Stimulated activated naive B cell treated with anti-CD40 and anti-IgM and Interleukin-4, amounts not matched to agents 10 μg/mL and 1 μg/mL and 100 μg/mL, for 72 hours (primary cell): ENCODE measurements at regions not wholly inside any gene's neighbourhood (a gene's known extent, or its start where the extent isn't known, plus 50 kb on each side); places are given as distances from the start of the nearest gene placed in this dataset.

Experiments
- ATAC-seq, 2 donors: fragments of 150-1000 bp; cut with Tn5 transposase; replicated peaks; 2 replicates each; pipeline ENCODE4 v1.10.0; 2021; ENCODE audit warnings: moderate library complexity in 1 of 2
- DNase-seq: peaks from one replicate; pipeline ENCODE4 v3.0.0; 2021
- H3K27ac Mint-ChIP-seq: one replicate; pipeline ENCODE4 v1.8.0; 2022; ENCODE audit warnings: mild to moderate bottlenecking, mixed read lengths
- H3K27me3 Mint-ChIP-seq, 2 donors: one replicate each; pipeline ENCODE4 v1.8.0; 2022; ENCODE audit warnings: mixed read lengths in 2 of 2
- H3K36me3 Mint-ChIP-seq, 2 donors: one replicate each; pipeline ENCODE4 v1.8.0; 2022; ENCODE audit warnings: mixed read lengths in 2 of 2, mild to moderate bottlenecking in 1 of 2
- H3K4me1 Mint-ChIP-seq, 2 donors: one replicate each; pipeline ENCODE4 v1.8.0; 2022; ENCODE audit warnings: mixed read lengths in 2 of 2, mild to moderate bottlenecking in 1 of 2
- H3K4me3 Mint-ChIP-seq, 2 donors: one replicate each; pipeline ENCODE4 v1.8.0; 2022; ENCODE audit warnings: mild to moderate bottlenecking in 2 of 2, mixed read lengths in 2 of 2, moderate library complexity in 1 of 2
- H3K9me3 Mint-ChIP-seq, 2 donors: one replicate each; pipeline ENCODE4 v1.8.0; 2022; ENCODE audit warnings: mixed read lengths in 2 of 2, mild to moderate bottlenecking in 1 of 2

GRCh38 chr18:76546436-76546835, 51.4 kb upstream of the ZNF516 start:
- DNase-seq: no peak
- no peak overlapping the region for H3K27ac Mint-ChIP-seq
- no peaks in the 10 kb centered on the region for H3K9me3 Mint-ChIP-seq
- H3K4me1 Mint-ChIP-seq: no peaks in the 10 kb centered on the region
- no peak for ATAC-seq
- peaks cover 12 to 29% of the 10 kb centered on the region in 2 donors for H3K27me3 Mint-ChIP-seq
- no peaks in the 10 kb centered on the region for H3K36me3 Mint-ChIP-seq
- H3K4me3 Mint-ChIP-seq: no peak overlapping the region

- Mint-ChIP-seq H3K4me1 (no peaks in the 10 kb centered on the region), H3K36me3 (no peaks in the 10 kb centered on the region), H3K9me3 (no peaks in the 10 kb centered on the region), H3K27ac (no peak overlapping the region), H3K27me3 (peaks cover 12 to 29% of the 10 kb centered on the region in 2 donors), H3K4me3 (no peak overlapping the region)
- DNase-seq: no peak
- no peak for ATAC-seq
These were observed 51.0 kb upstream of the ZNF516 start for GRCh38 chr18:76546088-76546435.

GRCh38 chr18:76545433-76546087, 50.5 kb upstream of the ZNF516 start:
- DNase-seq (no peak), ATAC-seq (no peak)
- Mint-ChIP-seq H3K27ac (no peak overlapping the region), H3K36me3 (no peaks in the 10 kb centered on the region), H3K4me3 (no peak overlapping the region), H3K4me1 (no peaks in the 10 kb centered on the region), H3K9me3 (no peaks in the 10 kb centered on the region), H3K27me3 (peaks cover 12 to 28% of the 10 kb centered on the region in 2 donors)

GRCh38 chr18:76544511-76545345, 49.7 kb upstream of the ZNF516 start:
- no peaks in the 10 kb centered on the region for H3K4me1 Mint-ChIP-seq
- no peaks in the 10 kb centered on the region for H3K9me3 Mint-ChIP-seq
- H3K27ac Mint-ChIP-seq: no peak overlapping the region
- no peaks in the 10 kb centered on the region for H3K36me3 Mint-ChIP-seq
- no peak overlapping the region for H3K4me3 Mint-ChIP-seq
- DNase-seq: no peak
- no peak for ATAC-seq
- H3K27me3 Mint-ChIP-seq: peaks cover 8 to 20% of the 10 kb centered on the region in 2 donors
